Loucy (cell line): ENCODE measurements at regions not wholly inside any gene's neighbourhood (a gene's known extent, or its start where the extent isn't known, plus 50 kb on each side); places are given as distances from the start of the nearest gene placed in this dataset.

ENCODE experiments used
- EZH2phosphoT487 ChIP-seq: fragments of 200-600 bp; IDR thresholded peaks from 2 replicates; pipeline ENCODE4 v1.6.1; 2018; ENCODE audit warnings: antibody characterized with exemption, mild to moderate bottlenecking, moderate library complexity, borderline replicate concordance
- TF ChIP-seq, protein P1 (sequence below): fragments of 200-600 bp; sonication (generic); conservative IDR thresholded peaks from 2 replicates; pipeline ENCODE4 v1.5.1; 2014; ENCODE audit warnings: mild to moderate bottlenecking, antibody characterized with exemption, low read length

DNA sequence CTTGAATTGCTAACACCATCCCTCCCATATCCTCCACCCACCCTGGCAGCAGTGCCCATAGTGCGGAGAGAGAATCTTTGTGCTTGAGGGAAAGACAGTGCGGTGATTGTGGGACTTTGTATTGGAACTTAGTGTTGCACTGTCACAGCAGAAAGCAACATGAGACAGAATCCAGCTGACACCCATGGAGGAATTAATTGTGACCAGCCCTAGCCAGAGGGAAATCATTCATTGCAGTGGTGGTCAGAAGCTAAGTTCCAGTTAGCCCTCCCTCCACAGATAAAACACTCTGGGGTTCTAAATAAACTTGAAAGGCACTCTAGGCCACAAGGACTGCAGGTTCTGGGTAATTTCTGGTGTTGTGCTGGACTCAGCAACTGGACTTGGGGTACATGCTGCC lies 1002.6 kb downstream of the TMTC2 start:
- TF ChIP-seq, protein P1, sequence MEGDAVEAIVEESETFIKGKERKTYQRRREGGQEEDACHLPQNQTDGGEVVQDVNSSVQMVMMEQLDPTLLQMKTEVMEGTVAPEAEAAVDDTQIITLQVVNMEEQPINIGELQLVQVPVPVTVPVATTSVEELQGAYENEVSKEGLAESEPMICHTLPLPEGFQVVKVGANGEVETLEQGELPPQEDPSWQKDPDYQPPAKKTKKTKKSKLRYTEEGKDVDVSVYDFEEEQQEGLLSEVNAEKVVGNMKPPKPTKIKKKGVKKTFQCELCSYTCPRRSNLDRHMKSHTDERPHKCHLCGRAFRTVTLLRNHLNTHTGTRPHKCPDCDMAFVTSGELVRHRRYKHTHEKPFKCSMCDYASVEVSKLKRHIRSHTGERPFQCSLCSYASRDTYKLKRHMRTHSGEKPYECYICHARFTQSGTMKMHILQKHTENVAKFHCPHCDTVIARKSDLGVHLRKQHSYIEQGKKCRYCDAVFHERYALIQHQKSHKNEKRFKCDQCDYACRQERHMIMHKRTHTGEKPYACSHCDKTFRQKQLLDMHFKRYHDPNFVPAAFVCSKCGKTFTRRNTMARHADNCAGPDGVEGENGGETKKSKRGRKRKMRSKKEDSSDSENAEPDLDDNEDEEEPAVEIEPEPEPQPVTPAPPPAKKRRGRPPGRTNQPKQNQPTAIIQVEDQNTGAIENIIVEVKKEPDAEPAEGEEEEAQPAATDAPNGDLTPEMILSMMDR: no peak
- no peak for TF ChIP-seq EZH2phosphoT487
